Smooth muscle cell (in vitro differentiated cells): ENCODE measurements at regions not wholly inside any gene's neighbourhood (a gene's known extent, or its start where the extent isn't known, plus 50 kb on each side); places are given as distances from the start of the nearest gene placed in this dataset.

Source experiments
- DNase-seq: peaks from one replicate; lab custom pipeline; 2025; ENCODE audit not compliant: unreplicated experiment; lab: John Stamatoyannopoulos, UW
- H2AFZ ChIP-seq: fragments of 200-600 bp; sonication (generic); 2 replicates; pipeline ENCODE4 v1.6.0; 2016; ENCODE audit warnings: antibody characterized with exemption, low read depth, mild to moderate bottlenecking
- H3F3A ChIP-seq: fragments of 200-600 bp; sonication (generic); 2 replicates; pipeline ENCODE4 v1.6.0; 2017; ENCODE audit warnings: antibody characterized with exemption, low read depth
- H3K27ac ChIP-seq: fragments of 200-600 bp; sonication (generic); 2 replicates; pipeline ENCODE4 v1.5.1; 2016; ENCODE audit warnings: low read depth, mild to moderate bottlenecking
- H3K27me3 ChIP-seq: fragments of 200-600 bp; sonication (generic); 2 replicates; pipeline ENCODE4 v1.6.1; 2016; ENCODE audit warnings: low read depth, mild to moderate bottlenecking
- H3K36me3 ChIP-seq: fragments of 200-600 bp; sonication (generic); 2 replicates; pipeline ENCODE4 v1.5.1; 2016; ENCODE audit warnings: low read depth
- H3K4me1 ChIP-seq: fragments of 200-600 bp; sonication (generic); 2 replicates; pipeline ENCODE4 v1.5.1; 2016; ENCODE audit warnings: low read depth
- H3K4me2 ChIP-seq: fragments of 200-600 bp; sonication (generic); 2 replicates; pipeline ENCODE4 v1.6.0; 2016; ENCODE audit warnings: mild to moderate bottlenecking
- H3K4me3 ChIP-seq: fragments of 200-600 bp; sonication (generic); 2 replicates; pipeline ENCODE4 v1.5.1; 2016; ENCODE audit warnings: mild to moderate bottlenecking
- H3K79me2 ChIP-seq: fragments of 200-600 bp; sonication (generic); 2 replicates; pipeline ENCODE4 v1.6.0; 2016; ENCODE audit warnings: low read depth, mild to moderate bottlenecking
- H3K9ac ChIP-seq: fragments of 200-600 bp; sonication (generic); 2 replicates; pipeline ENCODE4 v1.6.0; 2016; ENCODE audit warnings: low read depth
- H3K9me3 ChIP-seq: fragments of 200-600 bp; sonication (generic); replicated peaks from 2 replicates; pipeline ENCODE4 v1.5.1; 2016; ENCODE audit warnings: low read depth
- H4K20me1 ChIP-seq: fragments of 200-600 bp; sonication (generic); 2 replicates; pipeline ENCODE4 v1.6.0; 2016; ENCODE audit warnings: low read depth
- CTCF ChIP-seq: fragments of 200-600 bp; sonication (generic); IDR thresholded peaks from 2 replicates; pipeline ENCODE4 v1.5.1; 2017; ENCODE audit warnings: borderline replicate concordance, mild to moderate bottlenecking, antibody characterized with exemption; ENCODE audit not compliant: insufficient read depth, poor library complexity, severe bottlenecking
- WGBS: methylation state at CpG from one replicate; pipeline ENCODE4 v1.1.7; 2016; ENCODE audit warnings: low lambda C conversion rate; 5-methylcytosine and 5-hydroxymethylcytosine counted together

- no peaks in the 10 kb centered on the region for H3K4me1 ChIP-seq
- no peaks in the 10 kb centered on the region for H3K36me3 ChIP-seq
- H4K20me1 ChIP-seq: no peaks in the 10 kb centered on the region
- H2AFZ ChIP-seq: no peak overlapping the region
- H3K27me3 ChIP-seq: no peaks in the 10 kb centered on the region
- H3F3A ChIP-seq: no peaks in the 10 kb centered on the region
- TF ChIP-seq CTCF: no peak
- DNase-seq: no peak
- WGBS: 97% methylated on average over 2 of the region's 2 CpGs
- H3K79me2 ChIP-seq: no peaks in the 10 kb centered on the region
- no peaks in the 10 kb centered on the region for H3K9me3 ChIP-seq
- H3K9ac ChIP-seq: no peak overlapping the region
- no peak overlapping the region for H3K4me2 ChIP-seq
- H3K4me3 ChIP-seq: no peak overlapping the region
- no peak overlapping the region for H3K27ac ChIP-seq
These were observed 168.1 kb upstream of the RMP24 start for GRCh38 chr18:35804377-35804776.

- Histone ChIP-seq H2AFZ (no peak overlapping the region), H3K4me1 (no peaks in the 10 kb centered on the region), H3K9ac (no peak overlapping the region), H3F3A (no peaks in the 10 kb centered on the region), H3K4me2 (no peak overlapping the region), H3K27ac (no peak overlapping the region), H3K79me2 (no peaks in the 10 kb centered on the region), H4K20me1 (no peaks in the 10 kb centered on the region), H3K4me3 (no peak overlapping the region), H3K27me3 (no peaks in the 10 kb centered on the region), H3K9me3 (no peaks in the 10 kb centered on the region), H3K36me3 (no peaks in the 10 kb centered on the region)
- TF ChIP-seq CTCF: no peak
- DNase-seq: no peak
- 85% methylated on average over 2 of the region's 2 CpGs for WGBS
These were observed 164.6 kb upstream of the RMP24 start for GRCh38 chr18:35807811-35808335.

GRCh38 chr18:35808796-35809195 lies 163.7 kb upstream of the RMP24 start:
- Histone ChIP-seq H3K27me3 (no peaks in the 10 kb centered on the region), H3K36me3 (no peaks in the 10 kb centered on the region), H2AFZ (no peak overlapping the region), H3F3A (no peaks in the 10 kb centered on the region), H3K4me2 (no peak overlapping the region), H3K9ac (no peak overlapping the region), H3K27ac (no peak overlapping the region), H3K79me2 (no peaks in the 10 kb centered on the region), H3K4me1 (no peaks in the 10 kb centered on the region), H3K9me3 (no peaks in the 10 kb centered on the region), H4K20me1 (no peaks in the 10 kb centered on the region), H3K4me3 (no peak overlapping the region)
- WGBS: 66% methylated on average over 5 of the region's 5 CpGs
- DNase-seq: no peak
- TF ChIP-seq CTCF: no peak

- no peak overlapping the region for H2AFZ ChIP-seq
- no peaks in the 10 kb centered on the region for H3F3A ChIP-seq
- WGBS: 92% methylated on average over 2 of the region's 2 CpGs
- H3K9me3 ChIP-seq: no peaks in the 10 kb centered on the region
- H3K36me3 ChIP-seq: no peaks in the 10 kb centered on the region
- H3K27me3 ChIP-seq: no peaks in the 10 kb centered on the region
- no peak for DNase-seq
- H4K20me1 ChIP-seq: no peaks in the 10 kb centered on the region
- no peaks in the 10 kb centered on the region for H3K4me1 ChIP-seq
- H3K4me3 ChIP-seq: no peak overlapping the region
- no peak overlapping the region for H3K4me2 ChIP-seq
- TF ChIP-seq CTCF: no peak
- no peak overlapping the region for H3K9ac ChIP-seq
- no peaks in the 10 kb centered on the region for H3K79me2 ChIP-seq
- no peak overlapping the region for H3K27ac ChIP-seq
These were observed 162.0 kb upstream of the RMP24 start for GRCh38 chr18:35810520-35810919.
